ENCODE measurements at regions not wholly inside any gene's neighbourhood (a gene's known extent, or its start where the extent isn't known, plus 50 kb on each side); places are given as distances from the start of the nearest gene placed in this dataset.

DNA sequence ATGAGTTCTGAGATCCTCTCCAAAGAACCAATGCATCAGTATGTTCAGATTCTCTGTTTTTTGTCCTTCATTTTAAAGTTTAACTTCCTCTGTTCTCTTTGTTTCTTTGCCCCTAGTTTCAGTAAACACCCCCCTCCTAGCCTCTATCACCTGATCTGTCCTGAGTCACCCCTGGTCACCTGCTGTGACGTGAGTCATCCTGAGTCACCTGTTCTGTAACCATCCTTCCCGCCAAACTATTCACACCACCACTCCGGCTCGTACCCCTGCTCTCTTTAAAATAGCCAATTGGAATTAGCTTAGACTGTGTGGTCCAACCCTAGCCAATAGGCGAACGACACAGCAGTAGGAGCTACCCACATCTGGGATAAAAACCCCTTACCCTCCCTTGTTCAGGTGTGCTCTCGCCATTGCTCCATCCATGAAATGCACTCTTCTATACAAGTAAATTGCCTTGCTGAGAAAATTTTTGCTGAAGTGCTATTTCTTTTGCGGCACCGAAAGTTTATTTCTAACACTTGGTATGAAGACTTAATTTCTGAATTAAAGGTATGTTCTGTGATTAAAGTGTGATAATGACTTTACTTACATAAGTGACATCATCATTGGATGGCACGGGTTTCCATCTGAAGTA, 318.4 kb downstream of the AASDHPPT start:
- TF ChIP-seq, protein P1, sequence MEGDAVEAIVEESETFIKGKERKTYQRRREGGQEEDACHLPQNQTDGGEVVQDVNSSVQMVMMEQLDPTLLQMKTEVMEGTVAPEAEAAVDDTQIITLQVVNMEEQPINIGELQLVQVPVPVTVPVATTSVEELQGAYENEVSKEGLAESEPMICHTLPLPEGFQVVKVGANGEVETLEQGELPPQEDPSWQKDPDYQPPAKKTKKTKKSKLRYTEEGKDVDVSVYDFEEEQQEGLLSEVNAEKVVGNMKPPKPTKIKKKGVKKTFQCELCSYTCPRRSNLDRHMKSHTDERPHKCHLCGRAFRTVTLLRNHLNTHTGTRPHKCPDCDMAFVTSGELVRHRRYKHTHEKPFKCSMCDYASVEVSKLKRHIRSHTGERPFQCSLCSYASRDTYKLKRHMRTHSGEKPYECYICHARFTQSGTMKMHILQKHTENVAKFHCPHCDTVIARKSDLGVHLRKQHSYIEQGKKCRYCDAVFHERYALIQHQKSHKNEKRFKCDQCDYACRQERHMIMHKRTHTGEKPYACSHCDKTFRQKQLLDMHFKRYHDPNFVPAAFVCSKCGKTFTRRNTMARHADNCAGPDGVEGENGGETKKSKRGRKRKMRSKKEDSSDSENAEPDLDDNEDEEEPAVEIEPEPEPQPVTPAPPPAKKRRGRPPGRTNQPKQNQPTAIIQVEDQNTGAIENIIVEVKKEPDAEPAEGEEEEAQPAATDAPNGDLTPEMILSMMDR (IDR thresholded peaks at IDR 0.05) = no peak
- no peak for TF ChIP-seq POLR2AphosphoS5 (IDR thresholded peaks at IDR 0.05; ENCODE audit: low read depth, low read length)
